ENCODE measurements at regions not wholly inside any gene's neighbourhood (a gene's known extent, or its start where the extent isn't known, plus 50 kb on each side); places are given as distances from the start of the nearest gene placed in this dataset.
"Not testable (repeated sequence)": the region's sequence is repeated elsewhere in the genome, so short reads cannot be mapped to it uniquely, and the experiment has no call there.

- no peak for DNase-seq (ENCODE audit: low read depth)
These were observed 677.2 kb downstream of the TYW1 start for GRCh38 chr7:67673861-67674260.

DNA sequence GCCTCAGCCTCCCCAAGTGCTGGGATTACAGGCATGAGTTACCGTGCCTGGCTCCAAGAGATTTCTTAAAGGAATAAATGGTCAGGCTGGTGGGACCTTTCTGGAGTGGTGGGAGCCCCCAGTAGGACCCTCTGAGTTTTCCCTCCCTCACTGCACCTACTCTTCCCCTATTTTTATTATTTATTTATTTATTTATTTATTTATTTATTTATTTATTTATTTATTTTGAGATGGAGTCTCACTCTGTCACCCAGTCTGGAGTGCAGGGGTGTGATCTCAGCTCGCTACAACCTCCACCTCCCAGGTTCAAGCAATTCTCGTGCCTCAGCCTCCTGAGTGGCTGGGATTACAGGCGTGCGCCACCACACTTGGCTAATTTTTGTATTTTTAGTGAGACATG is 678.2 kb downstream of the TYW1 start:
- DNase-seq (ENCODE audit: low read depth), result not testable (repeated sequence)

DNA sequence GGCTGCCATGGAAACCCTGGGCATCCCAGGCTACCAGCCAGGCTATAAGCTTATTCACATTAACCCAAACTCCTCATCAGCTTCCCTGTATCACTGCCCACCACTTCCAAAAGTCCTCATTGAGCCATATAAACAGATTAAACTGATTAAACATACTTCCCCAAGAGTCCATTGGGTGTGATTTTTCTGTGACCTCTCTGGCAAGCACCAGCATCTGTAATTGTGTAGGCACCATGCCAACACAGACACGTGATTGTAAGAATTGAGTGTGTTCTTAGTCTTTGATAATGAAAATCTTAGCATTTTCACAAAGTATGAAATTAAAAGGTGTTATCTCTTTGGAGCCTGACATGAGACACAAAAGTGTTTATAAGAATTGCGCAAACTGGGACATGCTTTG is 679.3 kb downstream of the TYW1 start:
- no peak for DNase-seq (ENCODE audit: low read depth)

DNA sequence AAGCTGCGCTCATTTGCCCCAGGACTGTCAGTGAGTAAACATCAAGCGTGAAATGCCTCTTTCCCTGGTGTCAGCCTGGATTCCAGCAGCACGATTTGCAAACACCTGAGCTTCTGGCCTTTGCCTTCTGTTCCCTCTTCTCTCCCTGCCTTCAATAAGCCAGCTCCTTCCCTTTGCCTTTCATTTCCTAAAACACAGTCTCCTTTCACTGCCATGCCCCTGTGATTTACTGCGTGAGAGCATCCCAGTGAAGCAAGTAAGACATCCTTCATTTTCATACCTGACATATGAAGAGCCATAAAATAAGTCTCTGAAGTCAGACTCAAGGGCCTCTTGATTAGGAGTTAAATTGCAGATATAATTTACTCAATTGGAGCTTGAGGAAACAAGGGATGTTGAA is 681.8 kb downstream of the TYW1 start:
- DNase-seq (ENCODE audit: low read depth), result no peak

DNA sequence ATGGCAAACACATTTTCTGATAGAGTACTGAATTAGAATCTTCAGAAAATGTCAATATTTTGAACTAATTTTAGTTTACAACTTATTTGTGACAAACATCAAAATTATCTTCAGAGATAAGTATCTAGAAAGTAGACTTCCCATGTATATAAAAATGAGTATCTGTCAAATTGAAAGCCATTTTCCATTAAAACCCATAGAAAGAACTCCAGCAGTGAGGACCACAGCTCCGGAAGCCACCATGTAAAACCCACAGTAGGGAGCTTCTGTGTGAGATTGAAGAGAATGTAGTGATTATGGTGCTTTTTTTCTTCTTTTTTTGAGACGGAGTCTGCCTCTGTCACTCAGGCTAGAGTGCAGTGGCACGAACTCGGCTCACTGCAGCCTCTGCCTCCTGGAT is 687.0 kb downstream of the TYW1 start:
- no peak for DNase-seq (ENCODE audit: low read depth)

DNA sequence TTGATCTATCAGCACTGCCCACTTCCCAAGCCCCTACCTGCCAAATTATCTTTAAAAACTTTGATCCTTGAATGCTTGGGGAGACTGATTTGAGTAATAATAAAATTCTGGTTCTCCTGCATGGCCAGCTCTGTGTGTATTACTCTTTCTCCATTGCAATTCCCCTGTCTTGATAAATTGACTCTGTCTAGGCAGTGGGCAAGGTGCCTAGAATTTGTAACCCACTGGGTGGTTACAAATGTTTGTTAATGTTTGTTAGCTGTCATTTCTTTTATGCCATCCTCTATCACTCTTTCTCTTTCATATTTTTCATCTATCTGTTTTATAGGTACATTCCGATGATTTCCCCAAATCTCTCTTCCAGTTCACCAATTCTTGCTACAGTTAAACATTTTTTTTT is 694.1 kb downstream of the TYW1 start:
- no peak for DNase-seq (ENCODE audit: low read depth)

- DNase-seq (ENCODE audit: low read depth), result no peak
These were observed 695.8 kb downstream of the TYW1 start for GRCh38 chr7:67692425-67692824.

GRCh38 chr7:67696124-67696523 is 699.5 kb downstream of the TYW1 start:
- DNase-seq (ENCODE audit: low read depth), result no peak

DNA sequence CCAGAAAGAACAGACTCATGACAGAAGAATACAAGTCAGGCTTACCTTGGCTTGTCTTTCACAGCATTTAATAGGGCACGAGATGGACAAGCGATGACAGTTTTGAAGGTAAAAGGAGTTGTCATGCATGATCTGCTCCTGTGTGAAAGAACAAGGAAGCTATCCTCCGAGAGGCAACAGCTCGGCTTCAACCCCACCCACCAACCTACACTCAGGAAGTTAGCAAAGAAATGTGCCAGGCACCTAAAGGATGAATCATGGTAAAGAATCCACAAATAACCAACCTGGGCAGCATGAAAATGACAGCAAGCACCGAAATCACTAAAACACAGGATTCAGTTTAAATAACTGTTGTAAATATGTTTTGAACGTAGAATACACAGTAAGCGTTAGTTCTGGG is 700.2 kb downstream of the TYW1 start:
- DNase-seq (ENCODE audit: low read depth), result no peak

- no peak for DNase-seq (ENCODE audit: low read depth)
These were observed 701.7 kb downstream of the TYW1 start for GRCh38 chr7:67698354-67698753.

- no peak for DNase-seq (ENCODE audit: low read depth)
These were observed 709.2 kb downstream of the TYW1 start for GRCh38 chr7:67705850-67706249.

DNA sequence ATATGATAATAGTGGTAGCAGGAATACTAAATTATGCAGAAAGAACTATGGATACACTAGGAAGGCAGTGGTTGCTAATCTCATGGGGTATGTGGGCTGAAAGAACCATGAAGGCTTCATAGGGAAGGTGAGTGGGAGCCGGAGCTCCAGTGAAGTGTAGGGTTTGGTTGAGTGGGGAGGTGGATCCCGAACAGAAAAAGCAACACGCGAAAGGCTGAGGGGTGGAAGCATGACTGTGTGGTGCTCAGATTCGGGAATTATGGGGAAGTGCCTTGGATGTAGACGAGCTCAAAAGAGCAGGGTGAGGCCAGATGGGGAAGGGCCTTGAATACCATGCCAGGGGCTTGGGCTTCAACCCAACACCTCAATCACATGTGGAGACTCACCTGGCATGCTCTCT is 715.1 kb downstream of the TYW1 start:
- DNase-seq (ENCODE audit: low read depth), result no peak

- no peak for DNase-seq (ENCODE audit: low read depth)
These were observed 716.9 kb downstream of the TYW1 start for GRCh38 chr7:67713451-67714056.

DNA sequence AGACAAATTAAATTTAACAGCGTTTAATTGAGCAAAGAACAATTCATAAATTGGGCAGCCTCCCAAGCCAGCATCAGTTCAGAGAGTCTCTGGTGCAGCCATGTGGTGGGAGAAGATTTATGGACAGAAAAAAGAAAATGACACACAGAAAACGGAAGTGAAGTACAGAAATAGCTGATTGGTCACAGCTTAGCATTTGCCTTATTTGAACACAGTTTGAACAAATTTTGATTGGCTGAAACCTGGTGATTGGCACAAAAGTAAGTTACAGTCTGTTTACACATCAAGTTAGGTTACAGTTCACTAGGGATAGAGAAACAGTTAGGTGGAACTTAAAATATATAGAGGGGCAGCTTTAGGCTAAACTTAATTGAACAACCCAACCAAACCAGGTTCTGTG is 720.1 kb downstream of the TYW1 start:
- DNase-seq (ENCODE audit: low read depth), result no peak

- DNase-seq (ENCODE audit: low read depth), result no peak
These were observed 727.0 kb downstream of the TYW1 start for GRCh38 chr7:67723591-67723990.

GRCh38 chr7:67724435-67724834 is 727.8 kb downstream of the TYW1 start:
- no peak for DNase-seq (ENCODE audit: low read depth)

- no peak for DNase-seq (ENCODE audit: low read depth)
These were observed 728.3 kb downstream of the TYW1 start for GRCh38 chr7:67724955-67725354.

DNA sequence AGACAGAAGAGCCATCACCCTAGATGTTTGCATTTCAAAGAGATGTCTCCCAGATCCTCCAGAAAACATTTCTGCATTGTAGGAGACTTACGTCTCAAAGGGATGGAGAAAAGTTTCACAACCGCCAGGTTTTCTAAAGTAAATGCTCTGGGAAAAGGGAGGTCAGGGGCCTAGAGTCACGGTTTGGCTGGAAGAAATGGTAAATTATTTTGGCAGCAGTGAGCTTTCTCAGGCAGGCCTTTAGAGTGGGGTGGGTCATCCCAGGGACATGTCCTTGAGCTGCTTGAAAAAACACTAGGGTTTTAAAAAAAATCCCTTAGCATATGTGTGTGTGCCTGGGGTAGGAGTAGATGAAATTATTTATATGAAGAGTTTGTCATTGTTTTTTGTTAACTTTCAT is 728.8 kb downstream of the TYW1 start:
- DNase-seq (ENCODE audit: low read depth), result no peak

GRCh38 chr7:67729771-67730170 is 733.1 kb downstream of the TYW1 start:
- no peak for DNase-seq (ENCODE audit: low read depth)

DNA sequence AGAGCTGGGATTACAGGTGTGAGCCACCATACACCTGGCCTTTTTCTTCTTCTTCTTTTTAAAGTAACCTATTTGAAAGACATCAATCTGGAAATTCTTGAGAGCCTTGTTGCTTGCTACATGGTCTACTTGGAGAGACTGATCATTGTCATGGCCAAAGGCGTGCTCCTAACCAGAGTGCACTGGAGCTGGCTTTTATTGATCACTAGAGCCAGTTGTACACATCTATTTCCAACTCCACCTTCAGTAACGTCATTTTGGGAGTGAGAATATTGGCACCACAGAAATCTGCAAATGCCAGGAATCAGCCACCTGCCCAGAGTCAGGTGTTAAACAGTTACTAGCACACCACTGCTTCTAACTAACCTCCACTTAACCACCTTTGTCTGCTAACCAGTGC is 735.1 kb downstream of the TYW1 start:
- no peak for DNase-seq (ENCODE audit: low read depth)

- no peak for DNase-seq (ENCODE audit: low read depth)
These were observed 736.3 kb downstream of the TYW1 start for GRCh38 chr7:67732898-67733297.

DNA sequence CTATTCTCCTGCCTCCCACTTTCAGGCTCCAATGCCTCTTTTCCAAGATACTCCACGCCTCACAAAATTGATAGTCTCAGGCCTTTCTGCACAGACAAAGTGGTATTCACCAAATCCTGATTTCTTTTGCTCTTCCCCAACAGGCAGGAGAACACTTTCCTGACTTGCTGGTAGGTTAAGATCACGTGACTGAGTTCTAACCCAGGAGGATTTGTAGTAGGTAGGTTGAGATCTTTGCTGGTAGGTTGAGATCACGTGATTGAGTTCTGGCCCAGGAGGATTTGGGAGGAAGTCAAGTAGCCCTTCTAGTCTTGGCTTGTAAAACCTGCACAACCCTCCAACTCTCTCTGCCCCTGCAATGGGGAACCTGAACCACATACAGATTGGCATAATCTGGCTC is 741.5 kb downstream of the TYW1 start:
- no peak for DNase-seq (ENCODE audit: low read depth)

DNA sequence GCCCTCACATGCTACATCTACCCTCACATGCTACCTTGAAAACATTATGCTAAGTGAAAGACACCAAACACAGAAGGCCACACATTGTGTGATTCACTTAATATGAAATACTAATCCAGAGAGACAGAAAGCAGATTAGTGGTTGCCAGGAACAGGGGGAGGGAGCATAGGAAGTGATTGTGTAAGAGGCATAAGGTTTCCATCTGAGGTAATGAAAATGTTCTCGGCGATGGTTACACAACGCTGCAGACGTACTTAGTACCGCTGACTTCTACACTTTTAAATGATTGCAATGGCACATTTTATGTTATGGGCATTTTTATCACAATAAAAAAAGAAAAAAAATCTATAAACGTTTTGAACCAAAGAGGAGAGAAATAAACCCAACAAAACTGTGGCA is 742.3 kb downstream of the TYW1 start:
- no peak for DNase-seq (ENCODE audit: low read depth)

- no peak for DNase-seq (ENCODE audit: low read depth)
These were observed 746.9 kb downstream of the TYW1 start for GRCh38 chr7:67743501-67743900.

Measured in HT1080 (cell line).